GM18502 (cell line): ENCODE measurements at regions not wholly inside any gene's neighbourhood (a gene's known extent, or its start where the extent isn't known, plus 50 kb on each side); places are given as distances from the start of the nearest gene placed in this dataset.

Source experiments
- ATAC-seq: cut with Tn5 transposase; IDR thresholded peaks from one replicate; pipeline ENCODE4 v1.9.1; 2021; ENCODE audit warnings: mild to moderate bottlenecking; ENCODE audit not compliant: unreplicated experiment, poor library complexity

DNA sequence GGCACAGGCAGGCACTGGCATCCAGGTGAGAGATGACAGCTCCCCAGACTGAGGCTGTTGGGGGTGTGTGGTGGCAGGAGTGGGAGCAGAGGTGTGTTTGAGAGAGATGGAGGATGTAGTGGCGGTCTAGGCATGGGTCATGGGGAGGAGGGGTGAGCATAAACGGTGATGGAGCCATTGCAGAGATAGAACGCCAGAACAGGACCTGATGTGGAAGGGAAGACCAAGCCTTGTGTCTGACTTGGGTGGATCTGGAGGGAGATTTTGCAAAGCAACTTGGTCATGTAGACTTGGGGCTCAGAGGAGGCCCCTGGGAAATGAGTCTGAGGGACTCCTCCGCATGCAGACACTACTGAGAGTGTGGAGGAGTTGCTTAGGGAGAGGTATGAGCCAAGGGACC, 50.0 kb upstream of the CLDN5 start:
- ATAC-seq: no peak

DNA sequence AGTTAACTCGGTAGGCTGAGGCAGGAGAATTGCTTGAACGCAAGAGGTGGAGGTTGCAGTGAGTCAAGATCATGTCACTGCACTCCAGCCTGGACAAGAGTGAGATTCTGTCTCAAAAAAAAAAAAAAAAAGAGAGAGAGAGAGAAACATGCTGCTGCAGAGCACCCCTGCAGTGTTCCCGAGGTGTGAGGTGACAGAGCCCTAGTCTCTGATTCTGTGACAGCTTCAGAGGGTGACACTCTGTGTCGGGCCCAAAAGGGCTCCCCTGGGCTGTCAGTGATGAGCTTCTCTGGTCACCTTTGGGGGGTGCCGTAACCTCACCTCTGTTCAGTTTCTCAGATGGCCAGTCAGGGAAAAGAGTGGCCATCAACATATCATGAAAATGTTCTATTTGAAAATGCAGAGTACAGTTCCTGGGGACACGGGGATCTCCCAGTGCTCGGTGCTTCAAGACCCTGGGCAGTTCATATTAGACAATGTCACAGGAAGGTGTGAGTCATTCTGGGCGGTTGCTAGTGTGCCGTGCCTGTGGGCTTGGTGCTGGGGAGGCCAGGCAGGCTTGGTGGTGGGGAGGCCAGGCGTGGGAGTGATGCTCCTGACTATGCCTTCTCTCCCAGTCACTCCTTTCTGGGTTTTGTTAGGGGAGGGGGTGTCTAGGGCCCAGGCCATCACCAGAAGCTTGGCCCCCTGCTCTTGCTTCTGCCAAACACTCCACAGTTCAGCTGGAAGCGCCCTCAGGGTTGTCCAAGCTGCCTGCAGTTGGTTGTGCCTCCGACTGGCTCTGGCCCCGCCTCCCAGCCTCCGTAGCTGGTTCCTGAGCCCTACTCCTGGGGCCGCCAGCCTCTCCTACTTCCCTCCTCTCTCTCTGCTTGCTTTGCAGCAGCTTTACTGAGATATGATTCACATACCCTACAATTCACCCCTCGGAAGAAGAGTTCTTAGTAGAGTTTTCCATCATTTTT, 52.5 kb upstream of the CLDN5 start:
- ATAC-seq: no peak

DNA sequence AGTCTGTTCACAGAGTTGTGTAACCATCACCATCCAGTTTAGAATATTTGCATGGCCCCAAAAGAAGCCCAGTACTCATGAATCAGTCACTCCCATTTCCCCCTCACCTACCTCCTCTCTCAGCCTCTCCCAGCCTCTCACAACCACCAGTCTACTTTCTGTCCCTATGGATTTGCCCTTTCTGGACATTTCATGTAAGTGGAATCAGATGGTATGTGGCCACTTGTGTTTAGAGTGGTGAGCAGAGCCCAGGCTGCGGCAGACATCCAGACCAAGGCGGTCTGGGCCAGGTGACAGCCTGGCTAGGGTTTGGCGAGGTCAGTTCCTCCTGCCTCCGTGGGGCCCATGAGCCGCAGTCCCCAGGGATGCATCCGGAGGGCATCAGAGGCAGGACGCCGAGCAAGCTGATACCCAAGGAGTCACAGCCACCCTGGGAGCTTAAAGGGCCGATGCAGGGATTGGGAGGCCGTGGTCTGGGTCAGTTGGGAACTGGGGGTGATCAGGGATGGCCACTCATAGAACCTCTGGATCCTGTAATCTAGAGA, 53.3 kb upstream of the CLDN5 start:
- no peak for ATAC-seq

DNA sequence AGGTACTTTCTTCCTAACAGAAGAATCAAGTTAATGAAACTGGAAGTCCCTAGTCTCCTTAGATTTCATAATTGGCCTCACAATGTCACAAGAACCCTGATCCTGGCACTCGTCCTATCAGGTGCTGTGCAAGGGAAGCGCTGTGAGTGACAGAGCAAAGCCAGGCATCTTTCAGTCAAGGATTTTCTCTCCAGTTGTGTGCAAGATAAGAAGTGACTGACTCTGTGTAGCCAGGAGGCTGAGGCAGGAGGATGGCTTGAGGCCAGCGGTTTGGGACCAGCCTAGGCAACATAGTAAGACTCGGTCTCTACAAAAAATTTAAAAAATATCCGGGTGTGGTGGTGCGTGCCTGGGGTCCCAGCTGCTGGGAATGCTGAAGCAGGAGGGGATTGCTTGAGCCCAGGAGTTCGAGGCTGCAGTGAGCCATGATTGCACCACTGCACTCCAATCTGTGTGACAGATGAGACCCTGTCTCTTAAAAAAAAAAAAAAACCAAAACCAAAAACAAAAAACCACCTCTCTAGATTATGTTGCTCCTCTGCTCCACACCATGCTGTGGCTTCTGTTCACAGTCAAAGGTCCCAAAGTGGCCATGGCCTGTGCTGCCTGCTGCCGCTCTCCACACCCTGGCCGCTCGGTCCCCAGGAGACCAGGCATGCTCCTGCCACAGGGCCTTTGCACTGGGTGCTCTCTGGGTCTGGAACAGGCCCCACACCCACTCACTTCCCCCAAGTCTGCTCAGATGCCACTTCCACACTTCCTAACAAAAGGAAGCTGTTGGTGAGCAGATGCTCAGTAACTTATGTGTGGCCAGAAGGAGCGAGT, 54.2 kb upstream of the CLDN5 start:
- no peak for ATAC-seq

DNA sequence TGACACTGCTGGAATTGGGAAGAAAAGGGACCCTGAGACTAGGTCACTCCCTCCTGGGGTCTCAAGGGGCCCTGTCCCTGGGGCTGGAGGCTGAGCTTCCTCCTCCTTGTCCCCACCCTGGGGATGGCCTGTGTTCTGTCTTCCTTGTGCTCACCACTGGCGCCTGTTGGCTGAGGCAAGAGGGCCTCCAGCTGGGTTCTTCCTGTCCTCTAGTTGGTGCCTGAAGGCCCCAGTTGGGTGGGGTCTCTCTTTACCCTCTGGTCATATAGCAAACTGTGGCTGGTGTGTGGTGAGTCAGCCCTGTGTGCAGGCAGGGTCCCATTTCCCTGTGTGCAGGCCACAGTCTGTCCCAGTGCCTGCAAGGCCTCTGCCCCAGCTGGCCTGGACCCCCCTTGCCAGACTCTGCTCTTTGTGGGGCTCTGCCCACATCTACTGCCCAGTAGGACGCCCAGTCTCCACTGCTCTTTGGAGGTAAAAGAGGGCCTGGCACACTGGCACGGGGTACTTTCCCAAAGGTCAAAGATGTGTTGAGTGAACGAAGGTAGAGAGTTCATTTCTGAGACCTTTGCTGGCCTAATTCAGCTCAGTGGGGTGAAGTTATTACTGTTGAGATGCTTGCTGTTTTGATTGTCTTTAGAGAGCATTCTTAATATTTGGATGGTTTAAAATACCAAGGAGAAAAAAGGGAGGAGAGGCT, 55.1 kb upstream of the CLDN5 start:
- no peak for ATAC-seq

DNA sequence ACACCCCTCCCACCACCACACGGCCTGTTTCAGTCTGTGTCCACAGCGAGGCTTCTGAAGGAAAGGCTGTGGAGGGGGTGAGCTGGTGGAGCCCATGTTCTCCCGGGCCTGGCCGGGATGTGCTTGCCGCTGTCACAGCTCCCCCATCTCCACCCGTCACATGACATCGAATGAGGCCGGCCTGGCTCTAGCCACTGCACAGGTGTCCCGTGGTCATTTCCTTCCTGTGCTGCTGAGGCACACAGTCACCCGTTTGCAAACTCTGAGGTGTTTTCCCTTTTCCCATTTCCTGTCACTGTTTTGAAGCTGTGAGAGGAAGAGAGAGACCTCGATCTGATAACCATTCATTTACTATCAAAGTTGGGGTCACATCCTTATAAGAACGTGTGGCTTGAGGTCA, 55.7 kb upstream of the CLDN5 start:
- ATAC-seq: no peak

DNA sequence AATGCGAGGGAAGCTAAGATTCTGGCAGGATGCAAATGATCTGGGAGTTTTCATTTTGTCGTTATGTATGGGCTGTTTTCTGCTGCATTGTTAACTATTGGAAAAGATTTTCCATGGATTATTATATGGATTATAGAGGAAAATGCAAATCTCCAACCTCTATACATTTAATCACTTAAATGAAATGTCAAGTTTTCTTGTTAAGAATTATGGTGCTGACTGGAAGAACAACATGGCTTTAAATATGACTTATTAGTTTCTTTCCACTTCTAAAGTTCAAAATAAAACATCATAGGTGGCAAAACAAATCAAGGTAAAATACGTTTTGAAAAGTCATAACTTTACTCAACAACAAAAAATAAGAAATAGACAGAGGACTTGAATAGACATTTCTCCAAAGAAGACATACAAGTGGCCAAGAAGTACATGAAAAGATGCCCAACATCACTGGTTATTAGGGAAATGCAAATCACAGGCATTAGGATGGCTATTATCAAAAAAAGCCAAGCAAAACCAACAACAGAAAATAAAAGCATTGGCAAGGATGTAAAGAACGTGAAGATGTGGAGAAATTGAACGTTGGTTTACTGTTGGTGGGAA, 56.2 kb upstream of the CLDN5 start:
- no peak for ATAC-seq

DNA sequence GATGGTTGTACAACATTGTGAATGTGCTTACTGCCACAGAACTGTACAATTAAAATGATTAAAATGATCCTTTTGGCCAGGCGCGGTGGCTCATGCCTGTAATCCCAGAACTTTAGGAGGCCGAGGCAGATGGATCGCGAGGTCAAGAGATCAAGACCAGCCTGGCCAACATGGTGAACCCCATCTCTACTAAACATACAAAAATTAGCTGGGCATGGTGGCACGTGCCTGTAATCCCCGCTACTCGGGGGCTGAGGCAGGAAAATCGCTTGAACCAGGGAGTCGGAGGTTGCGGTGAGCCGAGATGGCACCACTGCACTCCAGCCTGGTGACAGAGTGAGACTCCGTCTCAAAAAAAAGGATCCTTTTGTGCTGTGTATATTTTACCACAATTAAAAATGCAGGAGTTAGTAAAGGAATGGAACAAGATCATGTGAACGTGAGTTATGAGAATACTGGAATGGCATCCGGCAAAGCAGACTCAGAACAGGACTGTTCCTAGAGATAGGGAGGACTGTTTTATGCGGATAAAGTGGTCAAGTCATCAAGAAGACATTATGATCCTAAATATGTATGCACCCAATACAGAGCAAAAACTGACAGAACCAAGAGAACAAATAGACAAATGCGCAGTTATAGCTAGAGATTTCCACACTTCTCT, 58.0 kb upstream of the CLDN5 start:
- no peak for ATAC-seq

DNA sequence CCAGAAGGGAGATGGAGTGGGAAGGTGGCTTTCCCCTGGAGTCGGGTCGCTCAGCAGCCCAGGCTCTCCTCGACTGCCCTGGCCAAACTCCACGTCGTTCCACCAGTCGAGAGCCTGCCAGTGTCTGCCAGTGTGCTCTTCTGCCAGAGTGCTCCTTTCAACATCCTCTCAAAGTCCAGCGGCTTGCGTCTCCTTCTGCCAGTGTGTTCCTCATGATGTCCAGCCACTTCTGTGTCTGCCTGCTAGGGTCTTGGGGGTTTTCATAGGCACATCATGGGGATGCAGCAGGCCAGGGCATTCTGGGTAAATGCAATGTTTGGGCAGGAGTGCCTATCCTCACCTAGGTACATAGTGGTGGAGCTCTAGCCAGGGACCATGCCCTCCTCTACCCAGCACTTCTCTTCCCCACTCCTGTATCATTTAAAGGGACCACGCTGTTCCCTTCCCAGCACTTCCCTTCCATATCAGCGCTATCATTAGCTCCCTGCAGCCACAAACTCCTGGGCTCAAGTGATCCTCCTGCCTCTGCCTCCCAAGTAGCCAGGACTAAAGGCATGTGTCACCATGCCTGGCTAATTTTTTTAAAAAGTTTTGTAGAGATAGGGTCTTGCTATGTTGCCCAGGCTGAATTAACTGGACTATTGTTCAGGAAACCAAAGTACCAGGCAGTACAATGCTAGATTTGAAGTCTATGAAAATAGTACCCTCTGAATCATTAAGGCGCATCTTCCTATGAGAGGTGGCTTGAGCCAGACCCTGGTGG, 62.9 kb upstream of the CLDN5 start:
- ATAC-seq: no peak

DNA sequence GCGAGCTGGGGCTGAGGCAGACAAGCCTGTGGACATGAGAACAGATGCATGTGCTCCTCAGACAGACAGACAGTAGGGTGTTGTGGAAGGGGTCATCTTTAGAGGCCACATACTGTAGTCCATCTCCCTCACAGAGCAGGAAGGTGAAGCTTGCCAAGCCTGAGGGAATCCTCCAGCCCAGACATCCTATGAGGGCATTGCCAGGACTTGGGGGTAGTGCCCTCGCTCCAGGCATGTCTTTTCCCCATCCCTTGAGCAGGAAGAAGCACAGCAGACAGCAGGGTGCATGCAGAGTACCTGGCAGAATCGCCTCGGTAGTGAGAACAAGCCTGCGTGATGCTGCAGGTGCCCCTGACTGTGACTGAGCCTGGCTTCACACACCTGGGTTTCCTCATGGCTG, 66.5 kb upstream of the CLDN5 start:
- no peak for ATAC-seq

DNA sequence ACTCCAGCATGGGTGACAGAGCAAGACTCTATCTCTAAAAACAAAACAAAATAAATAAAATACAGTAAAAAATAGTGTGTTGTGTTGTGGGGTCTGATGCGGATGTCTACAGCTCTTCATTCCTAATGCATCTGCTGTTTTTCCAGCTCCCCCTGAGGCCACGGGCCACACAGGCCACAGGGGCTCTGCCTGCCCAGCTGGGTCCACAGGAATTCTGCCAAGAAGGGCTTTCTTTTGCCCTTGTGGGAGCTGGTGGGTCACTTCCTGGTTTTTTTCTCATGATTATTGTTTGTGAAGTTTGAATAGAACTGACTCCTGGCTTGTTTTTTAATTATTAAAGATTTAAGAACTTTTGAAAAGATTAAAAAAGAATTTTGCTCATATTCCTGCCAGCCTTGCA, 67.4 kb upstream of the CLDN5 start:
- no peak for ATAC-seq

DNA sequence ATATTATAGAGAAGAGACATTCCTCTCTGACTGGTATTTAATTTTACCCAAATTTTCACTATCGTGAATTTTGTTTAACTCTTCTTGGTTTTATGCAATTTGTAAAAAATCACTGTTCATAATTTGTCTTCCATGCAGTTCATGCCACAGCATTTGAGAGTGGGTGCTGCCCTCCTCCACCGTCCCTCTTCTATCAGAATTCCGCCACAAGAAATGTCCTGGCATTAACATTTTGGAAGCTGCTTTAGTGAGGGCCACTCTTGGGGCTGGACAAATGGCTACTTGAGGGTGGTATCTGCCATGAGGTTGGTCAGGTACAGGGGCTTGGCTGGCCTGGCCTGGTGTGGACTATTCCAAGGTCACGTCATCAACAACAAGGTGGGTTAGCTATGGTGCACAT, 68.3 kb upstream of the CLDN5 start:
- no peak for ATAC-seq

DNA sequence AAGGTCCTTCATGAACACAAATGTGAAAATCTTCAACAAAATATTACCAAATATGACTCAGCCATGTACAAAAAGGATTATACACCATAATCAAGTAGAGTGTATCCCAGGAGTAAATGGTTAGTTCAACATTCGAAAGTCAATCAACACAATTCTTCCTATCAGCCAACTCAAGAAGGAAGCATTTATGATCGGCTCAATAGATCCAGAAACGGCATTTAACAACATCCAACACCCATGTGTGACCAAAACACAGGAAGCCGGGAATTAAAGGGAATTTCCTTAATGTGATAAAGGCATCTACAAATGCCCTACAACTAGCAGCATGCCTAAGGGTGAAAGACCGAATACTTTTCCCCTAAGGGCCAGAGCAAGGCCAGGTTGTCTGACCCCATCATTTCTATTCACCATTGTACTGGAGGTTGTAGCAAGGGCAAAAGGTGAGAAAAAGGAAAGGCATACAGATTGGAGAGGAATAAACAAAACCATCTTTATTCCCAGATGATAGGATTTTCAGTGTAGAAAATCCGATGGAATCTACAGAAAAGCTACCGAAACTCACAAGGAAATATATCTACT, 69.9 kb upstream of the CLDN5 start:
- ATAC-seq: no peak

DNA sequence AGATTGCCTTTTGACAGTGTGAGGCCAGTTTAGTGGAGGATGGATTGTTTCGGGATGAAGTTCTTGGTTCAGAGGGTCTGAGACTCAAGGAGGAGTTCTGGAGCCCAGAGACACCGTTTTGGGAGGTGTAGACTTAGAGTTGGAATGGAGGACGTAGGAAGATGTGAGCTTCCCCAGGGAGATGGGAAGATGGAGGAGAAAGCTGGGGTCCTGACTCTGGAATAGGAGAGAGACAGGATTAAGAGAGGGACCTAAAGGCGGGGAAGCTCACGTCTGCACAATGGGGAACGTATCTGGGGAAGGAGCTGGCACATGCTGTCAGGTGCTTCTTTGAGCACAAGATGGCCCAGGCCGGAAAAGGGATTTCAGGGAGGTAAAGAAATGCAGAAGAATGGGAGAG, 71.3 kb upstream of the CLDN5 start:
- no peak for ATAC-seq

DNA sequence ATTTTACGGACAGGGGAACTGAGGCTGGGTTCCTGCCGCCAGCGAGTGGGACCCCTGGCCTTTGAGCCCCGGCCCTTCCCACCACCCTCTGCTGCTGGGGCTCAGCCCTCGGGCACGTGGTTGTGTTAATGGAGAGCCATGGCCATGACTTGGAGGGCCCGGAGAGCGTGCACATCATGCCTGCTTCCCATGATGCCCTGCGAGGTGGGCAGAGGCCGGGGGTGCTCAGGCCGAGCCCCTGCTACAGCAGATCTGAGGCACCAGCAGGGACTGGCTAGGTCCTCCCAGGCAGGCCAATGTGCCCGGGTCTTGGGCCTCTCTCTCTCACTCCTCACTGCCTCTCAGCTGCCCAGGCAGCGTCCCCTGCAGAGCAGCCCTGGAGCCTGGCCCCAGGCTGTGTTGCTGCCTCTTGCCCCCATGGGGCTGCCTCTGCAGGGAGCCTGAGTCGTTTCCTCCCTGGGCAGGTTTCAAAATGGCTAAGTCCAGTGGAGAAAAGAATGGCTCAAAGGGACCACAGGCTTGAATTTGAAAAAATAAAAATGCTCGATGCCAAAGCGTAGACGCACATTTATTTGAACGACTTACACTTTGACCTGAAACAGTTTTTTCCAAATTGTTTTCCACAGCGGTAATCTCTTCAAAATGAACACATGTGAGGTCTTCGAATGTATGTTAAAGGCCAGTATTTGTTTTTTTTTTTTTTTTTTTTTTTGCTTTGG, 72.6 kb upstream of the CLDN5 start:
- no peak for ATAC-seq

DNA sequence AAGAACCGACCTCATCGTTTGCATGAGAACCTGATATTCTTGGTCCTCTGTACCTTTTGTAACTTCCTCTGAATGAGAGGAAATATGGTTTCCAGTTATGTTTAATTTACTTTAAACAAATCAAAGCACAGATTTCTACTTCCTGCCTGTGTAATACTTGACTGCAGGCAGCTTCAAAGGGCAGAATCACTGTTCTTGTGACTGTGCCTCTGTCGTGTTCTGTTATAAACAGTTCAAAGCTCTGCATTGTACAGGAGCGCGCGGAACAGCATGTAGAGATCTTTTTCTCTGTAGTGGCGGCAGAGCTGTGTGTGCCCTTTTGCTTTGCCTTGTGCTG, 73.2 kb upstream of the CLDN5 start:
- ATAC-seq: no peak

DNA sequence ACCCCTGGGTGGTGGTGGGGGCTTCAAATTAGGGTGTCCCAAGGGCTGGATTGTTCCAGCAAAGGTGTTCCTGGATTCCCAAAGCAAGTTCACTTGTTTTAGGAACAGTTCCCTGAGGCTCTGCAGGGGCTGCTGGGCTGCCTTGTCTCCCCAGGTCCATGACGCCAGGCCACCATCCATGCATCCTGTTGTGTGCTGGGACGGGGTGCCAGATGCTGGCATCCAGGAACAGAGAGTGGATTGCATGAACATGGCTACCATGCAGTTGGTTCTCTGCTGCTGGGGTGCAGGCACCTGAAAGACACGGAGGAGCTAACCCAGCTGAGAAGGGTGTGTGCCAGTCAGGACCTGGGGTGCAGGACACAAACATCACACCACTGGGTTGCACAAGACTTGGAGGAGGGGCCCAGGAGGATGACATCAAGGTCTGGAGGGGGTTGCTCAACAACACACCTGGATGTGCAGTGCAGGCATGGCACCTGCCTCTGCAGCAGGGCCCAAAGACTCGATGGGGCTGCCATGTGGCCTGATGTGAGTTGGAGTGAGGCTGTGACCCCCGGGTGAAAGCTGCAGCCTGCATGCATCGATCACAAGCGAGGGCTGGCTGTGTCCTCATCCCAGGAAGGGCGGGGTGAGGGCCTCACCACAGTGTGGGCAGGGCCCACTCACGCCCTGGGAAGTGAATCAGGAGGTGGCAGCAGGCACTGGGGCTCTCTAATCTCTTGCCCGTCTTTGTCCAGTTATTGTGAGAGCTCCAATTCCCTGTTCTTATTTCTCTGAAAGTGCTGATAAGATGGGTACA, 74.0 kb upstream of the CLDN5 start:
- no peak for ATAC-seq
